Panc1 (cell line): ENCODE measurements at regions not wholly inside any gene's neighbourhood (a gene's known extent, or its start where the extent isn't known, plus 50 kb on each side); places are given as distances from the start of the nearest gene placed in this dataset.
A peak's percentile ranks its signal among the peaks of the same experiment; 100 is the strongest.

ENCODE experiments used
- ATAC-seq: fragments of 200-7000 bp; cut with Tn5 transposase; 2 replicates; pipeline ENCODE4 v1.9.1; 2020; ENCODE audit warnings: mild to moderate bottlenecking, moderate library complexity
- BruUV-seq: library from RNA; stranded (reverse); fragments of 400-500 nt; replicated peaks from 2 replicates; lab custom pipeline; 2021; lab: Mats Ljungman, UMichigan
- CTCF ChIA-PET: fragments of 300-600 bp; sonication (Branson Sonifier 250); formaldehyde crosslinking; loops from one replicate; lab custom pipeline; 2022; ENCODE audit warnings: antibody characterized with exemption; lab: Charles Lee
- POLR2A ChIA-PET: fragments of 300-600 bp; sonication (Branson Sonifier 250); formaldehyde crosslinking; loops from one replicate; lab custom pipeline; 2022; ENCODE audit warnings: antibody characterized with exemption; lab: Charles Lee
- DNase-seq: peaks from one replicate; pipeline ENCODE4 v3.0.0-alpha.2; 2010; ENCODE audit warnings: low read depth, low spot score
- H3K27ac ChIP-seq: 2 replicates; pipeline ENCODE4 v1.5.1; 2011; ENCODE audit warnings: mild to moderate bottlenecking, low read length, inconsistent platforms
- H3K27me3 ChIP-seq: fragments of 200-500 bp; sonication (Bioruptor generic); 2 replicates; pipeline ENCODE4 v1.6.0; 2014; ENCODE audit warnings: low read length, inconsistent platforms; ENCODE audit not compliant: control insufficient read depth, insufficient read depth
- H3K36me3 ChIP-seq: fragments of 200-500 bp; sonication (Bioruptor generic); 2 replicates; pipeline ENCODE4 v1.5.1; 2014; ENCODE audit warnings: inconsistent platforms, mild to moderate bottlenecking, low read length, moderate library complexity; ENCODE audit not compliant: control insufficient read depth, insufficient read depth
- H3K4me1 ChIP-seq: 2 replicates; pipeline ENCODE4 v1.5.1; 2011; ENCODE audit warnings: inconsistent platforms, mild to moderate bottlenecking, low read length, moderate library complexity; ENCODE audit not compliant: control insufficient read depth, insufficient read depth
- H3K4me3 ChIP-seq, 2 experiments: 2 replicates each; pipeline ENCODE4 v1.5.1; 2011 to 2012; ENCODE audit warnings: low read depth in 2 of 2, low read length in 2 of 2, mild to moderate bottlenecking in 2 of 2, inconsistent platforms in 1 of 2, moderate library complexity in 1 of 2
- H3K9me3 ChIP-seq: fragments of 200-500 bp; sonication (Bioruptor generic); 2 replicates; pipeline ENCODE4 v1.5.1; 2014; ENCODE audit warnings: low read depth, mild to moderate bottlenecking, inconsistent platforms, low read length, moderate library complexity; ENCODE audit not compliant: control insufficient read depth, insufficient read depth
- CTCF ChIP-seq: fragments of 450-650 bp; IDR thresholded peaks from 2 replicates; pipeline ENCODE4 v1.5.1; 2017; ENCODE audit warnings: mild to moderate bottlenecking
- POLR2AphosphoS5 ChIP-seq: IDR thresholded peaks from 2 replicates; pipeline ENCODE4 v1.6.1; 2012; ENCODE audit warnings: mild to moderate bottlenecking, low read depth, low read length, moderate library complexity
- REST ChIP-seq, 2 experiments: IDR thresholded peaks; 2 replicates each; pipeline ENCODE4 v1.6.1; 2011 to 2012; ENCODE audit warnings: low read depth in 2 of 2, control low read depth in 1 of 2, low read length in 1 of 2, mild to moderate bottlenecking in 1 of 2, moderate library complexity in 1 of 2; ENCODE audit not compliant: insufficient read depth in 1 of 2
- SIN3A ChIP-seq: IDR thresholded peaks from 2 replicates; pipeline ENCODE4 v1.6.1; 2012; ENCODE audit warnings: low read depth, mild to moderate bottlenecking, low read length, moderate library complexity, borderline replicate concordance; ENCODE audit not compliant: insufficient read depth
- TCF7L2 ChIP-seq: IDR thresholded peaks from 2 replicates; pipeline ENCODE4 v1.6.1; 2011; ENCODE audit warnings: mild to moderate bottlenecking, low read depth, low read length, inconsistent platforms
- in situ Hi-C: cut with HindIII; loops from 2 replicates; pipeline ENCODE4 v1.10.0; 2016; ENCODE audit warnings: low sequenced_read_pairs, low pct_unique_long_range_greater_than_20kb
- intact Hi-C: fragments of 100-400 bp; cut with micrococcal nuclease; formaldehyde crosslinking; loops from one replicate; pipeline ENCODE4 v1.10.0; 2022; ENCODE audit not compliant: unreplicated experiment

- Histone ChIP-seq H3K27me3 (no peaks in the 10 kb centered on the region), H3K36me3 (no peaks in the 10 kb centered on the region), H3K27ac (no peak overlapping the region), H3K4me1 (no peaks in the 10 kb centered on the region; the same call in 1 of the 2 replicates), H3K9me3 (no peaks in the 10 kb centered on the region), H3K4me3 (no peak overlapping the region)
- ChIA-PET CTCF (no interaction called here), POLR2A (no interaction called here)
- no TSS peak for BruUV-seq
- peak; percentile 80 for ATAC-seq
- TF ChIP-seq TCF7L2 (no peak), REST (IDR thresholded peaks at IDR 0.05; ENCODE audit: insufficient read depth in 1 of 2, low read depth in 2 of 2, low read length in 1 of 2) (no peak), POLR2AphosphoS5 (no peak), SIN3A (no peak), CTCF (no peak)
- intact Hi-C loops (no loop called here), in situ Hi-C loops (no loop called here)
- no peak for DNase-seq
Measured at GRCh38 chr2:211181626-211182025, 625.2 kb downstream of the CPS1 start.

GRCh38 chr2:211187602-211188001 is 631.2 kb downstream of the CPS1 start:
- no TSS peak for BruUV-seq
- DNase-seq (no peak), ATAC-seq (no peak)
- Histone ChIP-seq H3K27ac (no peak overlapping the region), H3K9me3 (no peaks in the 10 kb centered on the region), H3K4me1 (no peaks in the 10 kb centered on the region), H3K4me3 (no peak overlapping the region), H3K36me3 (no peaks in the 10 kb centered on the region), H3K27me3 (no peaks in the 10 kb centered on the region)
- intact Hi-C loops (no loop called here), in situ Hi-C loops (no loop called here)
- ChIA-PET CTCF (no interaction called here), POLR2A (no interaction called here)
- TF ChIP-seq REST (IDR thresholded peaks at IDR 0.05; ENCODE audit: insufficient read depth in 1 of 2, low read depth in 2 of 2, low read length in 1 of 2) (no peak), SIN3A (no peak), POLR2AphosphoS5 (no peak), TCF7L2 (no peak), CTCF (no peak)
